SK-N-SH (cell line): ENCODE measurements at regions not wholly inside any gene's neighbourhood (a gene's known extent, or its start where the extent isn't known, plus 50 kb on each side); places are given as distances from the start of the nearest gene placed in this dataset.

Experiments
- CTCF ChIA-PET: fragments of 300-600, 350-600 bp; formaldehyde crosslinking; extraction: SDS; loops from one replicate; lab custom pipeline; 2021; lab: Yijun Ruan, JAX
- POLR2A ChIA-PET: fragments of 350-600 bp; sonication (Branson Sonifier 250); formaldehyde crosslinking; extraction: SDS; loops from one replicate; lab custom pipeline; 2020; ENCODE audit warnings: antibody characterized with exemption, inconsistent platforms; lab: Yijun Ruan, JAX
- DNase-seq: peaks from one replicate; pipeline ENCODE4 v3.0.0; 2012
- H2AFZ ChIP-seq: fragments of 200-600 bp; sonication (generic); 2 replicates; pipeline ENCODE4 v1.8.1; 2016; ENCODE audit warnings: antibody characterized with exemption, mild to moderate bottlenecking, low read depth
- H3F3A ChIP-seq: fragments of 200-600 bp; sonication (generic); replicated peaks from 2 replicates; pipeline ENCODE3; 2016; ENCODE audit warnings: antibody characterized with exemption, mild to moderate bottlenecking; ENCODE audit not compliant: insufficient read depth
- H3K27ac ChIP-seq, 2 experiments: fragments of 200-500 bp in 1 of 2; fragments of 200-600 bp in 1 of 2; sonication (Bioruptor generic) in 1 of 2; sonication (generic), shearing (Covaris generic) in 1 of 2; 2 replicates each; pipeline versions ENCODE4 v1.5.1 to v1.6.1; 2014 to 2016; ENCODE audit warnings: low read depth in 2 of 2, inconsistent platforms in 1 of 2, low read length in 1 of 2, mild to moderate bottlenecking in 1 of 2, mixed read lengths in 1 of 2
- H3K27me3 ChIP-seq: fragments of 200-600 bp; sonication (generic), shearing (Covaris generic); 2 replicates; pipeline ENCODE4 v1.6.1; 2016; ENCODE audit warnings: mixed run types; ENCODE audit not compliant: insufficient read depth
- H3K36me3 ChIP-seq, 2 experiments: fragments of 200-500 bp in 1 of 2; fragments of 200-600 bp in 1 of 2; sonication (Bioruptor generic) in 1 of 2; sonication (generic) in 1 of 2; replicated peaks in 1 of 2; 2 replicates each; pipeline versions ENCODE3 to v1.5.1; 2014 to 2016; ENCODE audit warnings: low read length in 1 of 2, mild to moderate bottlenecking in 1 of 2; ENCODE audit not compliant: insufficient read depth in 2 of 2, control insufficient read depth in 1 of 2
- H3K4me1 ChIP-seq, 2 experiments: fragments of 200-500 bp in 1 of 2; fragments of 200-600 bp in 1 of 2; sonication (Bioruptor generic) in 1 of 2; sonication (generic), shearing (Covaris generic) in 1 of 2; 2 replicates each; pipeline versions ENCODE4 v1.5.1 to v1.6.1; 2014 to 2016; ENCODE audit warnings: low read depth in 1 of 2, low read length in 1 of 2, mixed run types in 1 of 2; ENCODE audit not compliant: insufficient read depth in 2 of 2, control insufficient read depth in 1 of 2
- H3K4me2 ChIP-seq: fragments of 200-600 bp; sonication (generic), shearing (Covaris generic); 2 replicates; pipeline ENCODE4 v1.6.1; 2017; ENCODE audit warnings: mixed run types
- H3K4me3 ChIP-seq, 2 experiments: fragments of 200-500 bp in 1 of 2; fragments of 200-600 bp in 1 of 2; sonication (Bioruptor generic) in 1 of 2; sonication (generic), shearing (Covaris generic) in 1 of 2; 2 replicates each; pipeline versions ENCODE4 v1.5.1 to v1.8.1; 2014 to 2016; ENCODE audit warnings: low read depth in 2 of 2, inconsistent platforms in 1 of 2, low read length in 1 of 2, mild to moderate bottlenecking in 1 of 2, mixed read lengths in 1 of 2, moderate library complexity in 1 of 2
- H3K79me2 ChIP-seq: fragments of 200-600 bp; sonication (generic); 2 replicates; pipeline ENCODE4 v1.8.1; 2017; ENCODE audit warnings: mild to moderate bottlenecking; ENCODE audit not compliant: insufficient read depth
- H3K9ac ChIP-seq: fragments of 200-600 bp; sonication (generic); 2 replicates; pipeline ENCODE4 v1.6.1; 2017; ENCODE audit warnings: mixed run types
- H3K9me2 ChIP-seq: fragments of 200-600 bp; sonication (generic); 2 replicates; pipeline ENCODE4 v1.6.1; 2017; ENCODE audit warnings: mixed run types
- H3K9me3 ChIP-seq: fragments of 200-600 bp; sonication (generic); 2 replicates; pipeline ENCODE4 v1.6.1; 2017; ENCODE audit warnings: mixed run types, mild to moderate bottlenecking, moderate library complexity
- H4K20me1 ChIP-seq: fragments of 200-600 bp; sonication (generic); 2 replicates; pipeline ENCODE4 v1.6.1; 2017; ENCODE audit warnings: mild to moderate bottlenecking, mixed run types; ENCODE audit not compliant: insufficient read depth
- ELF1 ChIP-seq: IDR thresholded peaks from 2 replicates; pipeline ENCODE4 v1.4.0; 2012
- FOSL2 ChIP-seq: IDR thresholded peaks from 2 replicates; pipeline ENCODE4 v1.4.0; 2012; ENCODE audit warnings: low read depth, mild to moderate bottlenecking, moderate library complexity, borderline replicate concordance
- FOXJ3 ChIP-seq: sonication (generic); formaldehyde crosslinking; IDR thresholded peaks from 2 replicates; pipeline ENCODE4 v1.5.1; 2020; ENCODE audit warnings: mild to moderate bottlenecking, missing genetic modification reagents
- FOXM1 ChIP-seq: IDR thresholded peaks from 2 replicates; pipeline ENCODE4 v1.4.0; 2012; ENCODE audit warnings: low read depth, mild to moderate bottlenecking
- GABPA ChIP-seq: IDR thresholded peaks from 2 replicates; pipeline ENCODE4 v1.4.0; 2012; ENCODE audit warnings: low read depth, mild to moderate bottlenecking
- GATA2 ChIP-seq: sonication (generic); formaldehyde crosslinking; IDR thresholded peaks from 2 replicates; pipeline ENCODE4 v1.5.0; 2020; ENCODE audit warnings: mild to moderate bottlenecking, missing genetic modification reagents
- JUND ChIP-seq: IDR thresholded peaks from 2 replicates; pipeline ENCODE4 v1.4.0; 2012
- MEF2A ChIP-seq: IDR thresholded peaks from 2 replicates; pipeline ENCODE4 v1.4.0; 2012; ENCODE audit warnings: low read depth, borderline replicate concordance
- NRF1 ChIP-seq: IDR thresholded peaks from 2 replicates; pipeline ENCODE4 v1.6.1; 2012; ENCODE audit warnings: low read depth, mild to moderate bottlenecking, low read length
- RAD21 ChIP-seq: IDR thresholded peaks from 2 replicates; pipeline ENCODE4 v1.6.1; 2012; ENCODE audit warnings: mild to moderate bottlenecking, low read length
- RCOR1 ChIP-seq: fragments of 150-350 bp; IDR thresholded peaks from 2 replicates; pipeline ENCODE4 v1.6.1; 2017; ENCODE audit warnings: antibody characterized with exemption, low read length
- RFX5 ChIP-seq: IDR thresholded peaks from 2 replicates; pipeline ENCODE4 v1.6.1; 2012; ENCODE audit warnings: mild to moderate bottlenecking, improper control_type of control experiment, low read length
- SIN3A ChIP-seq: IDR thresholded peaks from 2 replicates; pipeline ENCODE4 v1.6.1; 2012; ENCODE audit warnings: low read depth, mild to moderate bottlenecking, low read length, moderate library complexity, borderline replicate concordance
- SMC3 ChIP-seq: IDR thresholded peaks from 2 replicates; pipeline ENCODE4 v1.6.1; 2012; ENCODE audit warnings: low read depth, low read length, improper control_type of control experiment
- TAF1 ChIP-seq: IDR thresholded peaks from 2 replicates; pipeline ENCODE4 v1.6.1; 2012; ENCODE audit warnings: low read depth, mild to moderate bottlenecking, low read length, moderate library complexity, borderline replicate concordance
- WGBS: methylation state at CpG from one replicate; pipeline ENCODE4 v1.1.6; 2017; ENCODE audit warnings: low lambda C conversion rate; 5-methylcytosine and 5-hydroxymethylcytosine counted together
- TF ChIP-seq, protein P1 (sequence below): fragments of 200-600 bp; sonication (generic); IDR thresholded peaks from 2 replicates; pipeline ENCODE4 v1.6.1; 2017; ENCODE audit warnings: antibody characterized with exemption, mild to moderate bottlenecking, moderate library complexity
- TF ChIP-seq, protein P2 (sequence below): IDR thresholded peaks from 2 replicates; pipeline ENCODE4 v1.4.0; 2012; ENCODE audit warnings: low read depth, borderline replicate concordance

DNA sequence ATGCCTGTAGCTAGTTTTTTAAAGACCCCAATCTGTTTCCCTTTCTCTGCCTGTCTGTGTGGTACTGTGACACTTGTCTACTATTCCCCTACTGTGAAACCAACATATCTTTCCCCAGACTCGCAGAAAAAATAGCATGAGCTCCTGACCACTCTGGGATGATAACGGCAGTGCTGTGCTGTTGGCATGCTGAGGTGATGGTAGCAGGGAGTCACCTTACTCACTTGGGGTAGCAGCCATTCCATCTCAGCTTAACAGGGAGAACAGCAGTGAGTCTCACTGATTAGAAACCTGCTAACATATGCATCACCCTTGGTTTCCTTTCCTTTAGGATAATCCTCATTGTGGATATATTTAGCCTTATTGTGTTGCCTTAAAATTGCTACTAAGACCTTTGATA is 469.6 kb upstream of the FZD8 start:
- 82% methylated on average over 2 of the region's 2 CpGs for WGBS
- POLR2A ChIA-PET, result no interaction called here
- no peaks in the 10 kb centered on the region for H3K9me3 ChIP-seq
- H3K79me2 ChIP-seq, result no peaks in the 10 kb centered on the region
- no peak overlapping the region for H3K27ac ChIP-seq
- no peaks in the 10 kb centered on the region for H3K27me3 ChIP-seq
- H3K4me2 ChIP-seq, result no peak overlapping the region
- no peaks in the 10 kb centered on the region for H3F3A ChIP-seq
- no peaks in the 10 kb centered on the region for H3K9me2 ChIP-seq
- TF ChIP-seq, protein P1, sequence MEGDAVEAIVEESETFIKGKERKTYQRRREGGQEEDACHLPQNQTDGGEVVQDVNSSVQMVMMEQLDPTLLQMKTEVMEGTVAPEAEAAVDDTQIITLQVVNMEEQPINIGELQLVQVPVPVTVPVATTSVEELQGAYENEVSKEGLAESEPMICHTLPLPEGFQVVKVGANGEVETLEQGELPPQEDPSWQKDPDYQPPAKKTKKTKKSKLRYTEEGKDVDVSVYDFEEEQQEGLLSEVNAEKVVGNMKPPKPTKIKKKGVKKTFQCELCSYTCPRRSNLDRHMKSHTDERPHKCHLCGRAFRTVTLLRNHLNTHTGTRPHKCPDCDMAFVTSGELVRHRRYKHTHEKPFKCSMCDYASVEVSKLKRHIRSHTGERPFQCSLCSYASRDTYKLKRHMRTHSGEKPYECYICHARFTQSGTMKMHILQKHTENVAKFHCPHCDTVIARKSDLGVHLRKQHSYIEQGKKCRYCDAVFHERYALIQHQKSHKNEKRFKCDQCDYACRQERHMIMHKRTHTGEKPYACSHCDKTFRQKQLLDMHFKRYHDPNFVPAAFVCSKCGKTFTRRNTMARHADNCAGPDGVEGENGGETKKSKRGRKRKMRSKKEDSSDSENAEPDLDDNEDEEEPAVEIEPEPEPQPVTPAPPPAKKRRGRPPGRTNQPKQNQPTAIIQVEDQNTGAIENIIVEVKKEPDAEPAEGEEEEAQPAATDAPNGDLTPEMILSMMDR, result no peak
- TF ChIP-seq SIN3A (no peak), FOXJ3 (CRISPR knock-in tag) (no peak), RAD21 (no peak), JUND (no peak)
- DNase-seq, result no peak
- CTCF ChIA-PET, result interaction anchor here (1.3 kb wide), 1 partner anchor 11 kb away, joined by 5 read pairs; no protein-coding TSS in a partner anchor
- H3K4me1 ChIP-seq, result no peaks in the 10 kb centered on the region; a peak in 1 of 4 replicates
- H3K4me3 ChIP-seq, result no peak overlapping the region
- no peak overlapping the region for H2AFZ ChIP-seq
- H4K20me1 ChIP-seq, result no peaks in the 10 kb centered on the region
- no peak overlapping the region for H3K9ac ChIP-seq
- H3K36me3 ChIP-seq, result no peaks in the 10 kb centered on the region

DNA sequence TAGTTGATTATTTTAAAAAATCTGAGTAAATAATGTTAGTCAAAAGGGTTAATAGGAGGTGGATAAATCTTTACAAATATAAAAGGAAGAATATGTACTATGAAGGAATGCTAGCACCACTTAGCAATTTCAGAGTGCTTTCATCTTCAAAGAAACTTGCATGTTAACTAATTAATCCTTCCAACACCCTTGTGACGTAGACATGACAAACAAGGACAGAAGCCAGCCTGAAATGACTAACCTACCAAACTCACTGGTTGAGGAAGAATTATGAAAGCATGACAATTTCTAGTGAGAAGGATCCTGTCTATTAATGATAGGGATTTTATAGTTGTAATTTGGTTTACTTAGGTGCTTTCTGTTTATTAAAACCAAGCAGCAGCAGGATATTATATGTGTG is 468.0 kb upstream of the FZD8 start:
- DNase-seq, result no peak
- H3K4me3 ChIP-seq, result no peak overlapping the region
- no peaks in the 10 kb centered on the region; a peak in 1 of 4 replicates for H3K4me1 ChIP-seq
- H3K4me2 ChIP-seq, result no peak overlapping the region
- no peak for TF ChIP-seq RAD21
- no peak for TF ChIP-seq RFX5
- no peak for TF ChIP-seq FOSL2
- no peaks in the 10 kb centered on the region for H3K27me3 ChIP-seq
- CTCF ChIA-PET, result interaction anchor here (0.8 kb wide), 1 partner anchor 110 kb away, joined by 3 read pairs; no protein-coding TSS in a partner anchor
- POLR2A ChIA-PET, result no interaction called here
- no peaks in the 10 kb centered on the region for H3K9me3 ChIP-seq
- H4K20me1 ChIP-seq, result no peaks in the 10 kb centered on the region
- H3K27ac ChIP-seq, result no peak overlapping the region
- H3F3A ChIP-seq, result no peaks in the 10 kb centered on the region
- H3K79me2 ChIP-seq, result no peaks in the 10 kb centered on the region
- no peak overlapping the region for H2AFZ ChIP-seq
- no peaks in the 10 kb centered on the region for H3K9me2 ChIP-seq
- H3K36me3 ChIP-seq, result no peaks in the 10 kb centered on the region
- 75% methylated on average over 1 of the region's 1 CpG for WGBS
- no peak overlapping the region for H3K9ac ChIP-seq

DNA sequence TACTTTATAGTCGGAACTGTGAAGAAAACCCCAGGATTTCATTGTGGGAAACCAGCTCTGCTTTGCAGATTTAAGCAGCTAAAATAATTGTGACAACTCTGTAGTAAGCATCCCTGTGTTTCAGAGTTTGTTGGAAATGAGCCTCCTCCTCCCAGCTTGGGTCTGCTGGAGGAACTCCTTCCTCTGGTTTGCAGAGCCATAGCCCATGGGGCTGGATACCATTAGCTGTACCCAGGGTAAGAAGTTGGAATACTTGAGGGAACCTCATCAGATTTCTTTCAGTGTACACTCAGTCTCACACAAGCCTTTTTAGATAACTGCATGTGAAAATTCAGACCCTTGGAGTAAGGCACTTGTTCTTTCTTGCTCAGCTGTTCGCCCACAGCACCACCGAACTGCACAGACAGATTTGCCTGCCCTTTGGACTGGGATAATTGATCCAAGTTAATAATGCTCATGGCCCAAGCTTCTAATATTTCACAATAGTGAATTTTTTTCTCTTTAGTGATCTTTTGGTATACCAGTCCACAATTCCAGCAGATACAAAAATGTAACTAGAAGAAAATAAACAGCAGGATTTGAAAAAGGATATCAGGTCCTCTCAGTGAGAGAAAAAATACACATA is 467.4 kb upstream of the FZD8 start:
- Histone ChIP-seq H2AFZ (no peak overlapping the region), H3K9me2 (no peaks in the 10 kb centered on the region), H3K4me2 (no peak overlapping the region), H3K4me1 (no peaks in the 10 kb centered on the region; a peak in 1 of 4 replicates), H3K9me3 (no peaks in the 10 kb centered on the region), H3K4me3 (no peak overlapping the region), H3K9ac (no peak overlapping the region), H3K79me2 (no peaks in the 10 kb centered on the region), H3K27me3 (no peaks in the 10 kb centered on the region), H4K20me1 (no peaks in the 10 kb centered on the region), H3K27ac (no peak overlapping the region), H3K36me3 (no peaks in the 10 kb centered on the region), H3F3A (no peaks in the 10 kb centered on the region)
- no peak for DNase-seq
- ChIA-PET POLR2A (no interaction called here), CTCF (interaction anchor here (0.8 kb wide), 1 partner anchor 109 kb away, joined by 3 read pairs; no protein-coding TSS in a partner anchor)
- TF ChIP-seq NRF1, result no peak
- no peak for TF ChIP-seq ELF1
- TF ChIP-seq FOXM1, result no peak
- no peak for TF ChIP-seq SMC3
- TF ChIP-seq, protein P2, sequence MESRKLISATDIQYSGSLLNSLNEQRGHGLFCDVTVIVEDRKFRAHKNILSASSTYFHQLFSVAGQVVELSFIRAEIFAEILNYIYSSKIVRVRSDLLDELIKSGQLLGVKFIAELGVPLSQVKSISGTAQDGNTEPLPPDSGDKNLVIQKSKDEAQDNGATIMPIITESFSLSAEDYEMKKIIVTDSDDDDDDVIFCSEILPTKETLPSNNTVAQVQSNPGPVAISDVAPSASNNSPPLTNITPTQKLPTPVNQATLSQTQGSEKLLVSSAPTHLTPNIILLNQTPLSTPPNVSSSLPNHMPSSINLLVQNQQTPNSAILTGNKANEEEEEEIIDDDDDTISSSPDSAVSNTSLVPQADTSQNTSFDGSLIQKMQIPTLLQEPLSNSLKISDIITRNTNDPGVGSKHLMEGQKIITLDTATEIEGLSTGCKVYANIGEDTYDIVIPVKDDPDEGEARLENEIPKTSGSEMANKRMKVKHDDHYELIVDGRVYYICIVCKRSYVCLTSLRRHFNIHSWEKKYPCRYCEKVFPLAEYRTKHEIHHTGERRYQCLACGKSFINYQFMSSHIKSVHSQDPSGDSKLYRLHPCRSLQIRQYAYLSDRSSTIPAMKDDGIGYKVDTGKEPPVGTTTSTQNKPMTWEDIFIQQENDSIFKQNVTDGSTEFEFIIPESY, result no peak
- no peak for TF ChIP-seq GABPA
- no peak for TF ChIP-seq RCOR1
- no peak for TF ChIP-seq JUND
- no peak for TF ChIP-seq SIN3A
- no peak for TF ChIP-seq RFX5
- TF ChIP-seq MEF2A, result no peak
- TF ChIP-seq GATA2 (CRISPR knock-in tag), result no peak
- TF ChIP-seq TAF1, result no peak
- 64% methylated on average over 3 of the region's 3 CpGs for WGBS
